ACC112 (cell line): ENCODE measurements at regions not wholly inside any gene's neighbourhood (a gene's known extent, or its start where the extent isn't known, plus 50 kb on each side); places are given as distances from the start of the nearest gene placed in this dataset.
A peak's percentile ranks its signal among the peaks of the same experiment; 100 is the strongest.

ENCODE experiments used
- H2AFZ ChIP-seq: fragments of 200-600 bp; sonication (generic); one replicate; pipeline ENCODE4 v1.6.0; 2017; ENCODE audit warnings: antibody characterized with exemption, low read length; ENCODE audit not compliant: unreplicated experiment
- H3K27ac ChIP-seq: fragments of 200-600 bp; sonication (generic); 2 replicates; pipeline ENCODE4 v1.5.1; 2014; ENCODE audit warnings: low read depth, mild to moderate bottlenecking, antibody characterized with exemption, low read length, moderate library complexity
- H3K27me3 ChIP-seq: fragments of 200-600 bp; sonication (generic); 2 replicates; pipeline ENCODE4 v1.6.1; 2014; ENCODE audit warnings: mild to moderate bottlenecking, antibody characterized with exemption, low read length, moderate library complexity, mixed read lengths; ENCODE audit not compliant: insufficient read depth
- H3K36me3 ChIP-seq: fragments of 200-600 bp; sonication (generic); 2 replicates; pipeline ENCODE4 v1.6.1; 2016; ENCODE audit warnings: mild to moderate bottlenecking, antibody characterized with exemption, low read length, moderate library complexity, mixed read lengths; ENCODE audit not compliant: insufficient read depth
- H3K4me1 ChIP-seq: fragments of 200-600 bp; sonication (generic); one replicate; pipeline ENCODE4 v1.6.1; 2016; ENCODE audit warnings: low read length, mixed read lengths; ENCODE audit not compliant: insufficient read depth, unreplicated experiment, control insufficient read depth
- H3K4me3 ChIP-seq: fragments of 200-600 bp; sonication (generic); 2 replicates; pipeline ENCODE4 v1.5.1; 2014; ENCODE audit warnings: mild to moderate bottlenecking, low read depth, low read length
- H3K79me2 ChIP-seq: fragments of 200-600 bp; sonication (generic); one replicate; pipeline ENCODE4 v1.6.0; 2016; ENCODE audit warnings: low read length; ENCODE audit not compliant: control insufficient read depth, unreplicated experiment, insufficient read depth

- no peaks in the 10 kb centered on the region for H3K79me2 ChIP-seq
- peaks cover 19% of the 10 kb centered on the region for H3K4me1 ChIP-seq
- no peaks in the 10 kb centered on the region for H3K27me3 ChIP-seq
- H3K4me3 ChIP-seq: no peak overlapping the region
- no peak overlapping the region for H3K27ac ChIP-seq
- no peaks in the 10 kb centered on the region for H3K36me3 ChIP-seq
- no peak overlapping the region for H2AFZ ChIP-seq
Observed at GRCh38 chr2:43058726-43059110, 167.7 kb downstream of the ZFP36L2 start.

- no peak overlapping the region for H3K4me3 ChIP-seq
- H3K4me1 ChIP-seq: peaks cover 19% of the 10 kb centered on the region
- H2AFZ ChIP-seq: no peak overlapping the region
- no peak overlapping the region for H3K27ac ChIP-seq
- H3K27me3 ChIP-seq: no peaks in the 10 kb centered on the region
- H3K79me2 ChIP-seq: no peaks in the 10 kb centered on the region
- H3K36me3 ChIP-seq: no peaks in the 10 kb centered on the region
Observed at GRCh38 chr2:43057742-43058725, 168.4 kb downstream of the ZFP36L2 start.

GRCh38 chr2:43057026-43057741 lies 169.2 kb downstream of the ZFP36L2 start:
- Histone ChIP-seq H2AFZ (no peak overlapping the region), H3K27me3 (no peaks in the 10 kb centered on the region), H3K36me3 (no peaks in the 10 kb centered on the region), H3K4me1 (peaks cover 27% of the 10 kb centered on the region), H3K27ac (no peak overlapping the region), H3K4me3 (no peak overlapping the region), H3K79me2 (no peaks in the 10 kb centered on the region)

GRCh38 chr2:43055985-43056384 lies 170.4 kb downstream of the ZFP36L2 start:
- Histone ChIP-seq H3K27ac (no peak overlapping the region), H3K27me3 (no peaks in the 10 kb centered on the region), H3K79me2 (no peaks in the 10 kb centered on the region), H3K4me3 (no peak overlapping the region), H3K4me1 (peaks cover 39% of the 10 kb centered on the region), H3K36me3 (no peaks in the 10 kb centered on the region), H2AFZ (no peak overlapping the region)

GRCh38 chr2:43055086-43055912 lies 171.1 kb downstream of the ZFP36L2 start:
- H3K36me3 ChIP-seq: no peaks in the 10 kb centered on the region
- no peaks in the 10 kb centered on the region for H3K79me2 ChIP-seq
- H3K27ac ChIP-seq: no peak overlapping the region
- H3K4me1 ChIP-seq: peaks cover 44% of the 10 kb centered on the region
- H3K4me3 ChIP-seq: no peak overlapping the region
- no peaks in the 10 kb centered on the region for H3K27me3 ChIP-seq
- H2AFZ ChIP-seq: no peak overlapping the region

- peaks cover 40% of the 10 kb centered on the region for H3K4me1 ChIP-seq
- no peaks in the 10 kb centered on the region for H3K79me2 ChIP-seq
- H3K27me3 ChIP-seq: no peaks in the 10 kb centered on the region
- H3K4me3 ChIP-seq: no peak overlapping the region
- H2AFZ ChIP-seq: no peak overlapping the region
- no peaks in the 10 kb centered on the region for H3K36me3 ChIP-seq
- no peak overlapping the region for H3K27ac ChIP-seq
Observed at GRCh38 chr2:43054367-43054766, 172.0 kb downstream of the ZFP36L2 start.

GRCh38 chr2:43052944-43053306 lies 173.5 kb downstream of the ZFP36L2 start:
- Histone ChIP-seq H3K27me3 (no peaks in the 10 kb centered on the region), H3K79me2 (no peaks in the 10 kb centered on the region), H3K36me3 (no peaks in the 10 kb centered on the region), H2AFZ (no peak overlapping the region), H3K4me3 (no peak overlapping the region), H3K4me1 (peaks cover 33% of the 10 kb centered on the region), H3K27ac (no peak overlapping the region)

- Histone ChIP-seq H3K36me3 (no peaks in the 10 kb centered on the region), H3K27ac (no peak overlapping the region), H3K79me2 (no peaks in the 10 kb centered on the region), H3K27me3 (no peaks in the 10 kb centered on the region), H3K4me3 (no peak overlapping the region), H3K4me1 (peaks cover 38% of the 10 kb centered on the region), H2AFZ (no peak overlapping the region)
Observed at GRCh38 chr2:43052204-43052943, 174.0 kb downstream of the ZFP36L2 start.

- H3K4me3 ChIP-seq: no peak overlapping the region
- peak overlapping the region; percentile 38 for H3K27ac ChIP-seq
- H3K4me1 ChIP-seq: peaks cover 39% of the 10 kb centered on the region
Observed at GRCh38 chr2:43051338-43051737, 175.1 kb downstream of the ZFP36L2 start.

GRCh38 chr2:43050866-43051265 lies 175.5 kb downstream of the ZFP36L2 start:
- Histone ChIP-seq H2AFZ (peak overlapping the region; percentile 26), H3K27ac (peak overlapping the region; percentile 16; the same call in 1 of the 2 replicates), H3K36me3 (no peaks in the 10 kb centered on the region), H3K27me3 (no peaks in the 10 kb centered on the region), H3K79me2 (no peaks in the 10 kb centered on the region), H3K4me1 (peaks cover 43% of the 10 kb centered on the region), H3K4me3 (no peak overlapping the region)

More at GRCh38 chr2:43051338-43051737, 175.1 kb downstream of the ZFP36L2 start:
- H2AFZ ChIP-seq: peak overlapping the region; percentile 26
- H3K27me3 ChIP-seq: no peaks in the 10 kb centered on the region
- H3K79me2 ChIP-seq: no peaks in the 10 kb centered on the region
- no peaks in the 10 kb centered on the region for H3K36me3 ChIP-seq
